ENCODE measurements at regions not wholly inside any gene's neighbourhood (a gene's known extent, or its start where the extent isn't known, plus 50 kb on each side); places are given as distances from the start of the nearest gene placed in this dataset.

GRCh38 chr18:64993695-64994094 lies 757.1 kb upstream of the CDH7 start:
- TF ChIP-seq POLR2A (IDR thresholded peaks at IDR 0.05; ENCODE audit: extremely low read depth, insufficient read length) (no peak), CTCF (IDR thresholded peaks at IDR 0.05; ENCODE audit: low read depth, low read length) (no peak), MAX (IDR thresholded peaks at IDR 0.05; ENCODE audit: low read depth, low read length) (no peak)
